ACC112 (cell line): ENCODE measurements at regions not wholly inside any gene's neighbourhood (a gene's known extent, or its start where the extent isn't known, plus 50 kb on each side); places are given as distances from the start of the nearest gene placed in this dataset.

ENCODE experiments used
- H2AFZ ChIP-seq: fragments of 200-600 bp; sonication (generic); one replicate; pipeline ENCODE4 v1.6.0; 2017; ENCODE audit warnings: antibody characterized with exemption, low read length; ENCODE audit not compliant: unreplicated experiment
- H3K27ac ChIP-seq: fragments of 200-600 bp; sonication (generic); 2 replicates; pipeline ENCODE4 v1.5.1; 2014; ENCODE audit warnings: low read depth, mild to moderate bottlenecking, antibody characterized with exemption, low read length, moderate library complexity
- H3K27me3 ChIP-seq: fragments of 200-600 bp; sonication (generic); 2 replicates; pipeline ENCODE4 v1.6.1; 2014; ENCODE audit warnings: mild to moderate bottlenecking, antibody characterized with exemption, low read length, moderate library complexity, mixed read lengths; ENCODE audit not compliant: insufficient read depth
- H3K36me3 ChIP-seq: fragments of 200-600 bp; sonication (generic); 2 replicates; pipeline ENCODE4 v1.6.1; 2016; ENCODE audit warnings: mild to moderate bottlenecking, antibody characterized with exemption, low read length, moderate library complexity, mixed read lengths; ENCODE audit not compliant: insufficient read depth
- H3K4me1 ChIP-seq: fragments of 200-600 bp; sonication (generic); one replicate; pipeline ENCODE4 v1.6.1; 2016; ENCODE audit warnings: low read length, mixed read lengths; ENCODE audit not compliant: insufficient read depth, unreplicated experiment, control insufficient read depth
- H3K4me3 ChIP-seq: fragments of 200-600 bp; sonication (generic); 2 replicates; pipeline ENCODE4 v1.5.1; 2014; ENCODE audit warnings: mild to moderate bottlenecking, low read depth, low read length
- H3K79me2 ChIP-seq: fragments of 200-600 bp; sonication (generic); one replicate; pipeline ENCODE4 v1.6.0; 2016; ENCODE audit warnings: low read length; ENCODE audit not compliant: control insufficient read depth, unreplicated experiment, insufficient read depth

GRCh38 chr12:65517656-65518210 lies 239.2 kb downstream of the MSRB3 start:
- Histone ChIP-seq H3K4me1 (no peaks in the 10 kb centered on the region), H3K4me3 (no peak overlapping the region), H2AFZ (no peak overlapping the region)

GRCh38 chr12:65518771-65519170 lies 240.3 kb downstream of the MSRB3 start:
- Histone ChIP-seq H3K27me3 (no peaks in the 10 kb centered on the region), H3K79me2 (no peaks in the 10 kb centered on the region), H3K36me3 (no peaks in the 10 kb centered on the region), H3K27ac (no peak overlapping the region), H3K4me3 (no peak overlapping the region), H3K4me1 (no peaks in the 10 kb centered on the region), H2AFZ (no peak overlapping the region)

More at GRCh38 chr12:65517656-65518210, 239.2 kb downstream of the MSRB3 start:
- no peaks in the 10 kb centered on the region for H3K79me2 ChIP-seq
- H3K36me3 ChIP-seq = no peaks in the 10 kb centered on the region
- H3K27ac ChIP-seq = no peak overlapping the region
- H3K27me3 ChIP-seq = no peaks in the 10 kb centered on the region

GRCh38 chr12:65520658-65521057 lies 242.2 kb downstream of the MSRB3 start:
- Histone ChIP-seq H3K27me3 (no peaks in the 10 kb centered on the region), H3K4me1 (peaks cover 9% of the 10 kb centered on the region), H3K27ac (no peak overlapping the region), H3K4me3 (no peak overlapping the region), H3K36me3 (no peaks in the 10 kb centered on the region), H2AFZ (no peak overlapping the region), H3K79me2 (no peaks in the 10 kb centered on the region)

GRCh38 chr12:65522956-65523860 lies 244.7 kb downstream of the MSRB3 start:
- Histone ChIP-seq H3K27me3 (no peaks in the 10 kb centered on the region), H3K27ac (no peak overlapping the region), H3K4me3 (no peak overlapping the region), H3K79me2 (no peaks in the 10 kb centered on the region), H2AFZ (no peak overlapping the region), H3K4me1 (peaks cover 17% of the 10 kb centered on the region), H3K36me3 (no peaks in the 10 kb centered on the region)

GRCh38 chr12:65524666-65525065 lies 246.2 kb downstream of the MSRB3 start:
- H3K4me1 ChIP-seq = peaks cover 17% of the 10 kb centered on the region
- H3K27ac ChIP-seq = peak overlapping the region; percentile 22

GRCh38 chr12:65525491-65526141 lies 247.1 kb downstream of the MSRB3 start:
- Histone ChIP-seq H3K27ac (peak overlapping the region; percentile 22), H3K79me2 (no peaks in the 10 kb centered on the region), H3K27me3 (no peaks in the 10 kb centered on the region), H2AFZ (no peak overlapping the region), H3K4me1 (peaks cover 17% of the 10 kb centered on the region), H3K36me3 (no peaks in the 10 kb centered on the region), H3K4me3 (no peak overlapping the region)

More at GRCh38 chr12:65524666-65525065, 246.2 kb downstream of the MSRB3 start:
- Histone ChIP-seq H3K36me3 (no peaks in the 10 kb centered on the region), H2AFZ (no peak overlapping the region), H3K4me3 (no peak overlapping the region), H3K27me3 (no peaks in the 10 kb centered on the region), H3K79me2 (no peaks in the 10 kb centered on the region)

GRCh38 chr12:65526311-65526710 lies 247.8 kb downstream of the MSRB3 start:
- Histone ChIP-seq H3K4me1 (peaks cover 18% of the 10 kb centered on the region), H3K27ac (peak overlapping the region; percentile 18; the same call in 1 of the 2 replicates), H3K79me2 (no peaks in the 10 kb centered on the region), H3K4me3 (no peak overlapping the region), H3K36me3 (no peaks in the 10 kb centered on the region), H3K27me3 (no peaks in the 10 kb centered on the region), H2AFZ (no peak overlapping the region)

- no peaks in the 10 kb centered on the region for H3K27me3 ChIP-seq
- H2AFZ ChIP-seq = no peak overlapping the region
- H3K27ac ChIP-seq = no peak overlapping the region
- H3K79me2 ChIP-seq = no peaks in the 10 kb centered on the region
- H3K4me3 ChIP-seq = no peak overlapping the region
- H3K4me1 ChIP-seq = peaks cover 36% of the 10 kb centered on the region
- no peaks in the 10 kb centered on the region for H3K36me3 ChIP-seq
These were observed 249.6 kb downstream of the MSRB3 start for GRCh38 chr12:65528127-65528526.

- H3K4me1 ChIP-seq = peaks cover 45% of the 10 kb centered on the region
- no peaks in the 10 kb centered on the region for H3K27me3 ChIP-seq
- no peaks in the 10 kb centered on the region for H3K79me2 ChIP-seq
- H3K4me3 ChIP-seq = no peak overlapping the region
- no peak overlapping the region for H3K27ac ChIP-seq
- H3K36me3 ChIP-seq = no peaks in the 10 kb centered on the region
- no peak overlapping the region for H2AFZ ChIP-seq
These were observed 250.6 kb downstream of the MSRB3 start for GRCh38 chr12:65529106-65529505.

GRCh38 chr12:65529771-65530435 lies 251.4 kb downstream of the MSRB3 start:
- Histone ChIP-seq H2AFZ (no peak overlapping the region), H3K36me3 (no peaks in the 10 kb centered on the region), H3K4me1 (peaks cover 45% of the 10 kb centered on the region), H3K27me3 (no peaks in the 10 kb centered on the region), H3K27ac (no peak overlapping the region), H3K4me3 (no peak overlapping the region), H3K79me2 (no peaks in the 10 kb centered on the region)
